Neutrophil (primary cell): ENCODE measurements at regions not wholly inside any gene's neighbourhood (a gene's known extent, or its start where the extent isn't known, plus 50 kb on each side); places are given as distances from the start of the nearest gene placed in this dataset.

Source experiments
- H3K27ac ChIP-seq: fragments of 200-600 bp; sonication (generic); 2 replicates; pipeline ENCODE4 v1.5.1; 2016; ENCODE audit warnings: mild to moderate bottlenecking, moderate library complexity
- H3K27me3 ChIP-seq: fragments of 200-600 bp; sonication (generic); 2 replicates; pipeline ENCODE4 v1.6.0; 2016; ENCODE audit warnings: mild to moderate bottlenecking
- H3K36me3 ChIP-seq: fragments of 200-600 bp; sonication (generic); 2 replicates; pipeline ENCODE4 v1.5.1; 2017
- H3K4me1 ChIP-seq, 2 experiments: fragments of 200-600 bp in 1 of 2; sonication (generic) in 1 of 2; 1 replicate in 1 of 2; 2 replicates in 1 of 2; pipeline versions ENCODE4 v1.5.1 to v1.6.1; 2013 to 2016; ENCODE audit warnings: low read depth in 1 of 2, low read length in 1 of 2, mild to moderate bottlenecking in 1 of 2, moderate library complexity in 1 of 2; ENCODE audit not compliant: control insufficient read depth in 1 of 2, insufficient read depth in 1 of 2
- H3K4me3 ChIP-seq, 2 experiments: fragments of 200-600 bp in 1 of 2; sonication (generic) in 1 of 2; 1 replicate in 1 of 2; 2 replicates in 1 of 2; pipeline ENCODE4 v1.5.1; 2013 to 2016; ENCODE audit warnings: low read depth in 1 of 2, low read length in 1 of 2, mild to moderate bottlenecking in 1 of 2, moderate library complexity in 1 of 2
- H3K9me3 ChIP-seq: fragments of 200-600 bp; sonication (generic); 2 replicates; pipeline ENCODE4 v1.5.1; 2016
- CTCF ChIP-seq: fragments of 200-600 bp; sonication (generic); IDR thresholded peaks from 2 replicates; pipeline ENCODE4 v1.5.1; 2016; ENCODE audit warnings: antibody characterized with exemption

DNA sequence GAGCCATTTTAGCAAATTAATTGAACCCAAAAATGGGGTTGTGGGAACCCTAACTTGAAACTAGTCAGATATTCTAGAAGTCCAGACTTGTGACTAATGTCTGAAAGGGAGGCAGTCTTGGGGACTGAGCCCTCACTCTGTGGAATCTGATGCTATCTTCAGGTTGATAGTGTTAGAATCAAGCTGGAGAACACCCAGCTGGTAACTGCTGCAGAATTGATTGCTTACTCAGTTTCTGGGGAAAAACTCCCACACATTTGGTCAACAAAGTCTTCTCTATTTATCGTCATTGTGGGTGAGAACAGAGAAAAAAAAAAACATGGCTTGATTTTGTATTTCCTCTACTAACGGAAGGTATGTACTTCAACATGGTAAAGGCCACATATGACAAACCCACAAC lies 1925.8 kb upstream of the CELF4 start:
- Histone ChIP-seq H3K27me3 (no peaks in the 10 kb centered on the region), H3K4me1 (no peaks in the 10 kb centered on the region), H3K36me3 (no peaks in the 10 kb centered on the region), H3K9me3 (no peaks in the 10 kb centered on the region), H3K4me3 (no peak overlapping the region), H3K27ac (no peak overlapping the region)
- no peak for TF ChIP-seq CTCF

GRCh38 chr18:39489431-39489830 lies 1923.8 kb upstream of the CELF4 start:
- H3K9me3 ChIP-seq: no peaks in the 10 kb centered on the region
- H3K4me1 ChIP-seq: no peaks in the 10 kb centered on the region
- no peaks in the 10 kb centered on the region for H3K36me3 ChIP-seq
- H3K4me3 ChIP-seq: no peak overlapping the region
- no peak overlapping the region for H3K27ac ChIP-seq
- no peaks in the 10 kb centered on the region for H3K27me3 ChIP-seq
- TF ChIP-seq CTCF: no peak

DNA sequence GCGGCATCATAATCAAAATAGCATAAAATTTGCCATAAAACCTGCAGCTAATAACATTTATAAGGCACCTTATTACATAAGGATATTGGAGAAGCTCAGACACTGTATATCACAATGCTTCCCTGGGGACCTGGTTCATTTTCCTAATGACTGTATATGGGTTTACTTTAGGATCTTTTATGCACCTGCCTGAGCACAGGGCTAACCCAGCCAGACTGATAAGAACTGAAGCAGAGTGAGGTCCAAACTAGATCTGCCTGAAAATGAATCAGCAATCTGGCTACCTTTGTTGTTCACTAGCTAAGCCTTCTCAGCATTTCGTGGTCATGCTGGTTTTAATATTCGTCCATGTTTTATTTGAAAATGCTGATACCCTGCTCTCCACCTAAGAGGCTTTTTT lies 1922.3 kb upstream of the CELF4 start:
- Histone ChIP-seq H3K4me3 (no peak overlapping the region), H3K36me3 (no peaks in the 10 kb centered on the region), H3K27me3 (no peaks in the 10 kb centered on the region), H3K9me3 (no peaks in the 10 kb centered on the region), H3K27ac (no peak overlapping the region), H3K4me1 (no peaks in the 10 kb centered on the region)
- TF ChIP-seq CTCF: no peak

DNA sequence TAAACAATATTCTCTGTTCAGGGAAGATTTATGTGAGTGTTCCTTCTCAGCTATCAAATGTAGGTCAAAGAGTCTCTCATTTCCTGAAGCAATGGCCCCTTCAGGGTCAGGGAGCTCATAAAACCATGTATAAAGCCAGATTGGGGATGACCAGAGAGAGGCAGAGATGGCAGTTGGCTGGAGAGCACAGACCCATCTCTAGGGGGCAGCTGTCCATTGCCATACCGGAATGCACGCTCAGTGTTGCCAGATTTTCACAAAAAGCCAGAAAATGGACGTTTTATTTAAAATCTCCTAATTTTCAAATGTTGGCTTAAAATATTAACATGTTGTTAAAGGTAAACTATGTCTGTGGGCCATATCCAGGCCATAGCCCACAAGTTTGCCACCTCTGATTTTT lies 1920.7 kb upstream of the CELF4 start:
- no peak for TF ChIP-seq CTCF
- no peaks in the 10 kb centered on the region for H3K9me3 ChIP-seq
- H3K4me1 ChIP-seq: no peaks in the 10 kb centered on the region
- H3K27me3 ChIP-seq: no peaks in the 10 kb centered on the region
- no peak overlapping the region for H3K4me3 ChIP-seq
- no peaks in the 10 kb centered on the region for H3K36me3 ChIP-seq
- H3K27ac ChIP-seq: no peak overlapping the region

GRCh38 chr18:39485696-39486095 lies 1920.1 kb upstream of the CELF4 start:
- Histone ChIP-seq H3K4me1 (no peaks in the 10 kb centered on the region), H3K4me3 (no peak overlapping the region), H3K27ac (no peak overlapping the region), H3K9me3 (no peaks in the 10 kb centered on the region), H3K36me3 (no peaks in the 10 kb centered on the region), H3K27me3 (no peaks in the 10 kb centered on the region)
- TF ChIP-seq CTCF: no peak

GRCh38 chr18:39481281-39481680 lies 1915.7 kb upstream of the CELF4 start:
- no peak overlapping the region for H3K27ac ChIP-seq
- TF ChIP-seq CTCF: no peak
- no peaks in the 10 kb centered on the region for H3K36me3 ChIP-seq
- H3K27me3 ChIP-seq: no peaks in the 10 kb centered on the region
- H3K9me3 ChIP-seq: no peaks in the 10 kb centered on the region
- no peak overlapping the region for H3K4me3 ChIP-seq
- no peaks in the 10 kb centered on the region for H3K4me1 ChIP-seq
